ENCODE measurements at regions not wholly inside any gene's neighbourhood (a gene's known extent, or its start where the extent isn't known, plus 50 kb on each side); places are given as distances from the start of the nearest gene placed in this dataset.

GRCh38 chr5:30195036-30195435 is 998.5 kb upstream of the CDH6 start:
- intact Hi-C loops (cut with DNase I; ENCODE audit: low total_unique reads), result no loop called here
- Histone ChIP-seq H3K27ac (no peak overlapping the region), H3K4me1 (no peaks in the 10 kb centered on the region), H3K27me3 (no peaks in the 10 kb centered on the region), H3K36me3 (no peaks in the 10 kb centered on the region), H3K4me3 (no peak overlapping the region), H3K9me3 (peaks cover 0 to 11% of the 10 kb centered on the region in 2 donors)
- TF ChIP-seq POLR2AphosphoS5 (IDR thresholded peaks at IDR 0.05) (no peak), CTCF (IDR thresholded peaks at IDR 0.05) (no peak), POLR2A (IDR thresholded peaks at IDR 0.05) (no peak)
- no peak for DNase-seq (ENCODE audit: low spot score in 2 of 2)

- Histone ChIP-seq H3K36me3 (no peaks in the 10 kb centered on the region), H3K9me3 (peaks cover 0 to 11% of the 10 kb centered on the region in 2 donors), H3K27me3 (no peaks in the 10 kb centered on the region), H3K4me3 (no peak overlapping the region), H3K4me1 (no peaks in the 10 kb centered on the region), H3K27ac (no peak overlapping the region)
- DNase-seq (ENCODE audit: low spot score in 2 of 2), result no peak
- no peak for TF ChIP-seq POLR2A (IDR thresholded peaks at IDR 0.05)
- TF ChIP-seq CTCF (IDR thresholded peaks at IDR 0.05), result no peak
- TF ChIP-seq POLR2AphosphoS5 (IDR thresholded peaks at IDR 0.05), result no peak
- intact Hi-C loops (cut with DNase I; ENCODE audit: low total_unique reads), result no loop called here
Measured at GRCh38 chr5:30194595-30194994, 998.9 kb upstream of the CDH6 start.

- no peak overlapping the region for H3K4me3 ChIP-seq
- H3K9me3 ChIP-seq, result peaks cover 0 to 6% of the 10 kb centered on the region in 2 donors
- intact Hi-C loops (cut with DNase I; ENCODE audit: low total_unique reads), result no loop called here
- H3K36me3 ChIP-seq, result no peaks in the 10 kb centered on the region
- TF ChIP-seq CTCF (IDR thresholded peaks at IDR 0.05) (no peak), POLR2A (IDR thresholded peaks at IDR 0.05) (no peak), POLR2AphosphoS5 (IDR thresholded peaks at IDR 0.05) (no peak)
- no peaks in the 10 kb centered on the region for H3K27me3 ChIP-seq
- no peak for DNase-seq (ENCODE audit: low spot score in 2 of 2)
- H3K4me1 ChIP-seq, result no peaks in the 10 kb centered on the region
- H3K27ac ChIP-seq, result no peak overlapping the region
Measured at GRCh38 chr5:30183795-30184194, 1009.7 kb upstream of the CDH6 start.

- Histone ChIP-seq H3K36me3 (no peaks in the 10 kb centered on the region), H3K27ac (no peak overlapping the region), H3K4me1 (no peaks in the 10 kb centered on the region), H3K27me3 (no peaks in the 10 kb centered on the region), H3K9me3 (no peaks in the 10 kb centered on the region), H3K4me3 (no peak overlapping the region)
- TF ChIP-seq POLR2A (IDR thresholded peaks at IDR 0.05), result no peak
- no peak for TF ChIP-seq POLR2AphosphoS5 (IDR thresholded peaks at IDR 0.05)
- no peak for TF ChIP-seq CTCF (IDR thresholded peaks at IDR 0.05)
- no peak for DNase-seq (ENCODE audit: low spot score in 2 of 2)
- intact Hi-C loops (cut with DNase I; ENCODE audit: low total_unique reads), result no loop called here
Measured at GRCh38 chr5:30156156-30156555, 1037.3 kb upstream of the CDH6 start.

- Histone ChIP-seq H3K9me3 (peaks cover 0 to 2% of the 10 kb centered on the region in 2 donors), H3K36me3 (no peaks in the 10 kb centered on the region), H3K27me3 (no peaks in the 10 kb centered on the region), H3K27ac (no peak overlapping the region), H3K4me1 (no peaks in the 10 kb centered on the region), H3K4me3 (no peak overlapping the region)
- intact Hi-C loops (cut with DNase I; ENCODE audit: low total_unique reads), result no loop called here
- no peak for DNase-seq (ENCODE audit: low spot score in 2 of 2)
- TF ChIP-seq CTCF (IDR thresholded peaks at IDR 0.05) (no peak), POLR2AphosphoS5 (IDR thresholded peaks at IDR 0.05) (no peak)
Measured at GRCh38 chr5:30152431-30152830, 1041.1 kb upstream of the CDH6 start.
